ENCODE measurements at regions not wholly inside any gene's neighbourhood (a gene's known extent, or its start where the extent isn't known, plus 50 kb on each side); places are given as distances from the start of the nearest gene placed in this dataset.

DNA sequence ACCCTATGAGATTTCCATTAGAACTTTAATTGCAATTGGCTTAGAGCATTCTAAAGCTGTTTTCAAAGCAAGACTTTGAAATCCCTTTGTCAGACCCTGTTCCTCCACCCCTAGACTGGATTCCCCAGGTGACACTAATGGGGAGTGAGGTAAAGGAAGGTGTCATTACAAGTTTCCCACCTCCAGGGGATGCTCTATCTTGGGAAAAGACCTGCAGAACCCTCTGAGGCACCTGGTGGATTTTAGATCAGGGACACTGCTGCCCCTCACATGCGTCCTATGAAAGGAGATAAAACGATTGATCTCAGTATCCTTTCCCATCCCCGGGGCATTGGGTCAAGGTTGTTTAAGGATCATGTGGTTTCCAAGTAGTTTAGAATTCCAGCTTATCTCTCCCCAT is 80.3 kb upstream of the RGS4 start:
- DNase-seq (ENCODE audit: insufficient read length, low spot score): no peak
- TF ChIP-seq POLR2AphosphoS5 (IDR thresholded peaks at IDR 0.05; ENCODE audit: low read depth, low read length) (no peak), PAX5 (IDR thresholded peaks at IDR 0.05; ENCODE audit: insufficient read depth, low read length, severe bottlenecking) (no peak), POLR2A (IDR thresholded peaks at IDR 0.05; ENCODE audit: low read depth, low read length) (no peak), SPI1 (IDR thresholded peaks at IDR 0.05; ENCODE audit: low read depth, low read length) (no peak), POU2F2 (IDR thresholded peaks at IDR 0.05; ENCODE audit: low read depth, low read length) (no peak), TAF1 (IDR thresholded peaks at IDR 0.05; ENCODE audit: low read depth, low read length) (no peak)
- no peak for FAIRE-seq

DNA sequence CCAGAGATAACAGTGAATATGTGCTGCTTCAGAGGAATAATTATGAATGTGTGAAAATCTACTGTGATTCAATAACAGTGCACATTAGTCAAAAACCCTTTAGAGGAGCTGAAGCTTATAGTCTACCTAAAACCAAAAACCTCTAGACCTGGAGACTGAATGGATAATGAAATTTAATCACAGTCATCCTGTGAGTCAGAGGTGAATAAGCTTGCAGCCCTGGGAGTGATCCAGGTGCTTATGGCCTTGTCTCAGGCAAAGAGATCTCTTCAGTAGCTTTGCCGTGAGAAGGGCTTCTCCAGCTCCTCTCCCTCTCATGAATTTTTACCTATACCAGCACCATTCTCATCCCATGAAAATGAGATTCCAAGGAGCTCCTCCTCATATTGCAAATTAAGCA is 81.3 kb upstream of the RGS4 start:
- DNase-seq (ENCODE audit: insufficient read length, low spot score) (no peak), FAIRE-seq (no peak)
- no peak for TF ChIP-seq TAF1 (IDR thresholded peaks at IDR 0.05; ENCODE audit: low read depth, low read length)
- TF ChIP-seq PAX5 (IDR thresholded peaks at IDR 0.05; ENCODE audit: insufficient read depth, low read length, severe bottlenecking): no peak
- no peak for TF ChIP-seq POLR2AphosphoS5 (IDR thresholded peaks at IDR 0.05; ENCODE audit: low read depth, low read length)
- TF ChIP-seq POLR2A (IDR thresholded peaks at IDR 0.05; ENCODE audit: low read depth, low read length): no peak
- TF ChIP-seq SPI1 (IDR thresholded peaks at IDR 0.05; ENCODE audit: low read depth, low read length): no peak
- no peak for TF ChIP-seq POU2F2 (IDR thresholded peaks at IDR 0.05; ENCODE audit: low read depth, low read length)

DNA sequence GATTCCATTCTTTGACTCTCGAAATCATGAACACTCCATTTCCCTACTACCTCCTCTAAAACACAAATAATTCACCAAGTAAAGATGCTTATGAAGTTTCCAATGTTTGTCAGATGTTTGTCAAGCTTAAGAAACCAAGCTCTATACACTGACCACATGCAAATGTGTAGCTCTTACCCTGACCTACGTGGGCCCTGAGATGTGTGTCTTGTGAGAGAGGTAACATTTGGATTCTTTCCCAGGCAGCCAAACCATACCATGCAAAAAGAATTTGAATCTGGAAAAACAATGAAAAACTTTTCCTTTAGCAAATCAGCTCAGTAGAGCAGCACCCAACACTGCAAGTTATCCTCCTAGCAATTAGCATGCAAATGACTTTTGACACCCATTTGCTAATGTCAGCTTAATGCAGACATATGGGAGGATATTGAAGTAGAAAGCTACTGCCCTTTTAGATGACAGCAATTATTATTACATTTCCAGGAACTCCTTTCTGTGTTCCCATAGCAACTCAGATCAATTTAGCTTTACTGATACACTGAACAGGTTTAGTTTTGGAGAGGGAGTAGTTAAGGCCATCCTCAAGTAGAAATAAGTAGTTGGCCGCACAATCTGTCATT is 83.2 kb upstream of the RGS4 start:
- TF ChIP-seq POU2F2 (IDR thresholded peaks at IDR 0.05; ENCODE audit: low read depth, low read length): no peak
- no peak for TF ChIP-seq POLR2A (IDR thresholded peaks at IDR 0.05; ENCODE audit: low read depth, low read length)
- no peak for TF ChIP-seq PAX5 (IDR thresholded peaks at IDR 0.05; ENCODE audit: insufficient read depth, low read length, severe bottlenecking)
- TF ChIP-seq TAF1 (IDR thresholded peaks at IDR 0.05; ENCODE audit: low read depth, low read length): no peak
- DNase-seq (ENCODE audit: insufficient read length, low spot score): no peak
- FAIRE-seq: no peak

DNA sequence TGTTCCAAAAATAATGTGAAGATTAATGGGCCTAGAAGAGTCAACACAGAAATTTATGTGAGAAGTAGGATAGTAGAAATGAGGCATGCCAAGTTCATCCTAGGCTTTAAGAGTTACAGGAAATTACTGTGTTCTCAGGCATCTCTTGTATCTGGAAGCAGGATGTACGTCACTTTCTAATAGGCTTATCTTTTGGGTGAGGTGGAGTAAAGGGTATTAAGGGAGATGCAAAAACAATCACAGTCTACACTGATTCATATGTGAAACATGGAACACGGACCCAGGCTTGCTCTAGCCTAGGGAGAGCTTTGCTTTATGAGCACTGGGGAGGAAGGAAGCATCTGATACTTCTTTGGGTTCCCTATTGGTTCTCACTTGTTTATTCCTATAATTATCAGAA is 84.5 kb upstream of the RGS4 start:
- no peak for TF ChIP-seq SPI1 (IDR thresholded peaks at IDR 0.05; ENCODE audit: low read depth, low read length)
- no peak for TF ChIP-seq PAX5 (IDR thresholded peaks at IDR 0.05; ENCODE audit: insufficient read depth, low read length, severe bottlenecking)
- no peak for TF ChIP-seq POLR2AphosphoS5 (IDR thresholded peaks at IDR 0.05; ENCODE audit: low read depth, low read length)
- no peak for TF ChIP-seq TAF1 (IDR thresholded peaks at IDR 0.05; ENCODE audit: low read depth, low read length)
- TF ChIP-seq POLR2A (IDR thresholded peaks at IDR 0.05; ENCODE audit: low read depth, low read length): no peak
- TF ChIP-seq POU2F2 (IDR thresholded peaks at IDR 0.05; ENCODE audit: low read depth, low read length): no peak
- DNase-seq (ENCODE audit: insufficient read length, low spot score) (no peak), FAIRE-seq (no peak)

DNA sequence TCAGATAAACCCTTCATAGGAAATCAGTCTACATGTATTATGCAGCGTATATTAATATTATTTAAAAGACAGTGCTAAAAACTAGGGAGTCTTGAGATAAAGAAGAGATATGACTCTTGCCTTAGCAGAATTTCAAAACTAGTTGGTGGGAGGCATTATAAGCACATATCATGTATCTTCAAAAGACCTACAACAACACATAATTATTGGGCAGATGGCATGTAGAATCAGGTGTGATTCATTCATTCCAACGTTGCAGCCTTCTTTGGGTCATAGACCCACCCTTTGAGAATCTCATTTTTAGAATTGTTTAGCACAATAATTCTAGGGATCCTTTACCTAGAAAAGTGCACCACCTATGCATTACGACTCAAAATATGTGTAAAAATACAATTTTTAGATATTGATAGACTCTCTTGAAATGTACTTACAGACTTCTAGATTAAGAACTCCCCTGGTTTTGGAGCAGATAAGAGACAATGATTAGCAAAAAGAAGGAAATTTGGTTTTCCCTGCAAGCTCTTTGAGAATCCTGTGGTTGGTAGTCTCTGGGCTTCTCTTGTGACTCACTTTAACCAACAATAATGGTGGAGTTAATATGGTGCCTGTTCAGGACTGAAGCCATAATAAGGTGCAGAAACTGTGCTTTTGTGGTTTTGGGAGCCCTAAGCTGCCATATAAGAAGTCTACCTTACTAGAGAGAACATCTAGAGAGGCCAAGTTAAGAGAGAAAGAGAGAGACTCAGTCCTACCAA is 85.3 kb upstream of the RGS4 start:
- DNase-seq (ENCODE audit: insufficient read length, low spot score) (no peak), FAIRE-seq (no peak)
- TF ChIP-seq TAF1 (IDR thresholded peaks at IDR 0.05; ENCODE audit: low read depth, low read length) (no peak), PAX5 (IDR thresholded peaks at IDR 0.05; ENCODE audit: insufficient read depth, low read length, severe bottlenecking) (no peak), POU2F2 (IDR thresholded peaks at IDR 0.05; ENCODE audit: low read depth, low read length) (no peak), SPI1 (IDR thresholded peaks at IDR 0.05; ENCODE audit: low read depth, low read length) (no peak), POLR2AphosphoS5 (IDR thresholded peaks at IDR 0.05; ENCODE audit: low read depth, low read length) (no peak), POLR2A (IDR thresholded peaks at IDR 0.05; ENCODE audit: low read depth, low read length) (no peak)

DNA sequence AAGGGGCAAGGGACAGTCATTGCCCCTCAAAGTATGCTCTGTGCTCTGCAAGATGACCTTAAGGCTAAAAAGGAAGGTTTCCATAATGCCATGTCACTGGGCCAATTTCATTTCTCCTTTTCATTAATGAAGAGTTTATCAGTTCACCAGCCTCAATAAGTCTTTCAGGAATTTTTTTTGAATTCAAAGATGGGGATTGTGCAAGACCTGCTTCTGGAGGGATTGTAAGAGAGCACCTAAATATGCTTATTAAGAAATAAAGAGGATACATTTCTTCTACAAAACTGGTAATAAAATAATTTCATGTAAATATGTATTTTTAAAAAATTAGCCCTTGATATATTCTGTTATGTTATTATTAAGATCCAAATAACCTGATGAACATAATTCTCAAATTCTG is 86.8 kb upstream of the RGS4 start:
- DNase-seq (ENCODE audit: insufficient read length, low spot score): no peak
- TF ChIP-seq POLR2AphosphoS5 (IDR thresholded peaks at IDR 0.05; ENCODE audit: low read depth, low read length): no peak
- no peak for TF ChIP-seq POU2F2 (IDR thresholded peaks at IDR 0.05; ENCODE audit: low read depth, low read length)
- no peak for TF ChIP-seq POLR2A (IDR thresholded peaks at IDR 0.05; ENCODE audit: low read depth, low read length)
- TF ChIP-seq SPI1 (IDR thresholded peaks at IDR 0.05; ENCODE audit: low read depth, low read length): no peak
- TF ChIP-seq TAF1 (IDR thresholded peaks at IDR 0.05; ENCODE audit: low read depth, low read length): no peak
- no peak for TF ChIP-seq PAX5 (IDR thresholded peaks at IDR 0.05; ENCODE audit: insufficient read depth, low read length, severe bottlenecking)
- no peak for FAIRE-seq

DNA sequence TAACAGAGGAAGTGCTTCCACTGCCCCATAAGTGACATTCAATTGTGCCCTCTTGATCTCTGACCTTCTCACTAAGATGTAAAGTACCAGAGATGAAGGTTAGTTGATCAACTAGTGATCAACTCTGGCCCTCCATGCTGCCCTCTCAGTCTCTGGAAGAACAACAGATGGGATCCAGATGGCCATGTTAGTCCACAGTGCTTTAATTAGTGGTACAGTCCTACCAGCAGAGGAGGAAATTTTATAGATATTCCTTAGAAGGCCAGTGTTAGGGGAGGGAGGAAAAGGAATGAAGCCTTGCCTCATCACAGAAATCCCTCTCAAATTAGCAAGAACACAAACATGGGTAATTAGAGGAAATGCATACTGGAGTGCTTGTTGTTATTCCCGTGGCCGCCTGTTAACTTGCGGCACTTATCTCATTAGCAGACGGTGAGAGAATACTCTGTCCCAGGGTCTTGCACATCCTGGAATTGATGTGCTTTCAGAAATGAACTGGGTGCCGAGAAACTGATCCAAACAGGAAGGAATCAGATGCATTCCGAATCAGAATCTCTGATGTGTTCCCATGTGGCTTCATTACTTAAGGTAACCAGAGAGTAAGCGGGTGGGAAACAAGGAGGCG is 91.1 kb upstream of the RGS4 start:
- no peak for FAIRE-seq
- TF ChIP-seq TAF1 (IDR thresholded peaks at IDR 0.05; ENCODE audit: low read depth, low read length) (no peak), SPI1 (IDR thresholded peaks at IDR 0.05; ENCODE audit: low read depth, low read length) (no peak), POU2F2 (IDR thresholded peaks at IDR 0.05; ENCODE audit: low read depth, low read length) (no peak), POLR2A (IDR thresholded peaks at IDR 0.05; ENCODE audit: low read depth, low read length) (no peak), POLR2AphosphoS5 (IDR thresholded peaks at IDR 0.05; ENCODE audit: low read depth, low read length) (no peak), PAX5 (IDR thresholded peaks at IDR 0.05; ENCODE audit: insufficient read depth, low read length, severe bottlenecking) (no peak)
- DNase-seq (ENCODE audit: insufficient read length, low spot score): no peak

DNA sequence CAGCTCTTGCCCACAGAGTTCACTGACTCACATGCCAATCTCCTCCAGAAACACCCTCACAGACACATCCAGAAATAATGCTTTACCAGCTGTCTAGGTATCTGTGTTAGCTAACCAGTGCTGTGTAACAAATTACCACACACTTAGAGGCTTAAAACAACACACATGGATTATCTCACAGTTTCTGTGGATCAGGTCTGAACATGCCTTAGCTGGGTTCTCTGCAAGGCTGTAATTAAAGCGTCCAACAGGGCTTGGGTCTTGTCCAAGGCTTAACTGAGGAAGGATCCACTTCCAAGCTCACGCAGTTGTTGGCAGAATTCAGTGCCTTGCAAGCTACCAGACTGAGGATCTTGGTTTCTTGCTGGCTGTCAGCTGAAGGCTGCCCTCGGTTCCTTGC is 92.5 kb upstream of the RGS4 start:
- TF ChIP-seq TAF1 (IDR thresholded peaks at IDR 0.05; ENCODE audit: low read depth, low read length) (no peak), POLR2AphosphoS5 (IDR thresholded peaks at IDR 0.05; ENCODE audit: low read depth, low read length) (no peak), POU2F2 (IDR thresholded peaks at IDR 0.05; ENCODE audit: low read depth, low read length) (no peak), PAX5 (IDR thresholded peaks at IDR 0.05; ENCODE audit: insufficient read depth, low read length, severe bottlenecking) (no peak), POLR2A (IDR thresholded peaks at IDR 0.05; ENCODE audit: low read depth, low read length) (no peak), SPI1 (IDR thresholded peaks at IDR 0.05; ENCODE audit: low read depth, low read length) (no peak)
- DNase-seq (ENCODE audit: insufficient read length, low spot score): no peak
- FAIRE-seq: no peak

DNA sequence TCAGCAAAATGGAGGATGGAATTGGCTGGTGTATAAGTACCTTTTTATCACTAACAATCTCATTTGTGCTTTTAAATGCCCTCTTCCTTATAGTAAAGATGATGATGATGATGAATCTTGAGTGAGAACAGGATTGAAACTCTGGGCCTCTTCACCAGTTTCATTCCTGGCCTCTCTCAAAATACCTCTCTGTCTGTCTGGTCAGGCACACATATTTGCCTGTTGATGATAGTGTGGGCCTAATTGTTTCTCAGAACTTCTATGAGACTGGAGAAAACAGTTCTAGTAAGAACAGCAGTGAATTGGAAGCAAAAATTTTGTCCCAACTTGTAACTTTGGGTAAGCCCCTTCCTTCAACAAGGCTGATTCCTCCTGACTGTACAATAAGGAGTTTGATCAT is 94.4 kb upstream of the RGS4 start:
- FAIRE-seq: no peak
- TF ChIP-seq POLR2AphosphoS5 (IDR thresholded peaks at IDR 0.05; ENCODE audit: low read depth, low read length): no peak
- no peak for TF ChIP-seq POU2F2 (IDR thresholded peaks at IDR 0.05; ENCODE audit: low read depth, low read length)
- TF ChIP-seq TAF1 (IDR thresholded peaks at IDR 0.05; ENCODE audit: low read depth, low read length): no peak
- TF ChIP-seq POLR2A (IDR thresholded peaks at IDR 0.05; ENCODE audit: low read depth, low read length): no peak
- no peak for TF ChIP-seq SPI1 (IDR thresholded peaks at IDR 0.05; ENCODE audit: low read depth, low read length)
- DNase-seq (ENCODE audit: insufficient read length, low spot score): no peak
